HCT116 (cell line): ENCODE measurements at regions not wholly inside any gene's neighbourhood (a gene's known extent, or its start where the extent isn't known, plus 50 kb on each side); places are given as distances from the start of the nearest gene placed in this dataset.

ENCODE experiments used
- ATAC-seq: fragments of 200-7000 bp; cut with Tn5 transposase; 2 replicates; pipeline ENCODE4 v1.9.1; 2020; ENCODE audit warnings: mild to moderate bottlenecking, moderate library complexity
- BruUV-seq: library from RNA; stranded (reverse); fragments of 400-500 nt; replicated peaks from 2 replicates; lab custom pipeline; 2021; lab: Mats Ljungman, UMichigan
- CTCF ChIA-PET: fragments of 300-600 bp; sonication (Branson Sonifier 250); formaldehyde crosslinking; loops from one replicate; lab custom pipeline; 2021; ENCODE audit warnings: antibody characterized with exemption; lab: Charles Lee
- POLR2A ChIA-PET: fragments of 300-600, 350-600 bp; sonication (Branson Sonifier 250); formaldehyde crosslinking; loops from one replicate; lab custom pipeline; 2021; ENCODE audit warnings: antibody characterized with exemption; lab: Charles Lee
- RAD21 ChIA-PET, 2 experiments: fragments of 300-600 bp; sonication (Branson Sonifier 250); formaldehyde crosslinking; loops; one replicate each; lab custom pipeline; 2023; ENCODE audit warnings: low total read pairs in 2 of 2; ENCODE audit not compliant: uncharacterized antibody in 2 of 2, unreplicated experiment in 2 of 2, low non-redundant PET in 1 of 2; lab: Charles Lee
- DNase-seq: peaks from one replicate; pipeline ENCODE4 v3.0.0-alpha.2; 2010; ENCODE audit warnings: low read depth, low spot score
- H2AFZ ChIP-seq: fragments of 200-600 bp; shearing (Covaris generic), sonication (generic); 2 replicates; pipeline ENCODE4 v1.6.1; 2017; ENCODE audit warnings: low read depth, mixed run types, mixed read lengths, antibody characterized with exemption, low read length; ENCODE audit not compliant: poor library complexity, severe bottlenecking
- H3K27ac ChIP-seq: 2 replicates; pipeline ENCODE4 v1.5.1; 2012; ENCODE audit warnings: low read depth, low read length
- H3K27me3 ChIP-seq: fragments of 200-600 bp; sonication (generic); 2 replicates; pipeline ENCODE4 v1.6.1; 2016; ENCODE audit warnings: mixed run types, low read length, mixed read lengths; ENCODE audit not compliant: insufficient read depth
- H3K36me3 ChIP-seq, 2 experiments: fragments of 200-500 bp in 1 of 2; fragments of 200-600 bp in 1 of 2; sonication (Bioruptor generic) in 1 of 2; sonication (generic) in 1 of 2; 2 replicates each; pipeline versions ENCODE4 v1.5.1 to v1.6.1; 2014 to 2016; ENCODE audit warnings: low read length in 2 of 2, inconsistent platforms in 1 of 2, mixed read lengths in 1 of 2, mixed run types in 1 of 2; ENCODE audit not compliant: insufficient read depth in 2 of 2, control insufficient read depth in 1 of 2
- H3K4me1 ChIP-seq, 2 experiments: fragments of 200-600 bp in 1 of 2; sonication (generic) in 1 of 2; 2 replicates each; pipeline versions ENCODE4 v1.5.1 to v1.6.1; 2012 to 2017; ENCODE audit warnings: low read length in 2 of 2, inconsistent platforms in 1 of 2, mild to moderate bottlenecking in 1 of 2, mixed read lengths in 1 of 2, mixed run types in 1 of 2, moderate library complexity in 1 of 2; ENCODE audit not compliant: insufficient read depth in 2 of 2, control insufficient read depth in 1 of 2
- H3K4me2 ChIP-seq: fragments of 200-600 bp; sonication (generic); 2 replicates; pipeline ENCODE4 v1.6.1; 2017; ENCODE audit warnings: mixed run types, low read length, mixed read lengths
- H3K4me3 ChIP-seq, 2 experiments: fragments of 200-600 bp in 1 of 2; sonication (generic) in 1 of 2; replicated peaks in 1 of 2; 2 replicates each; pipeline ENCODE4 v1.5.1; 2011 to 2016; ENCODE audit warnings: low read length in 2 of 2, control low read depth in 1 of 2, low read depth in 1 of 2, mild to moderate bottlenecking in 1 of 2, mixed read lengths in 1 of 2, mixed run types in 1 of 2
- H3K79me2 ChIP-seq: fragments of 200-600 bp; sonication (generic); 2 replicates; pipeline ENCODE4 v1.6.1; 2017; ENCODE audit warnings: mild to moderate bottlenecking, mixed run types, low read length, moderate library complexity, mixed read lengths; ENCODE audit not compliant: insufficient read depth
- H3K9ac ChIP-seq: fragments of 200-600 bp; sonication (generic); 2 replicates; pipeline ENCODE4 v1.6.1; 2016; ENCODE audit warnings: low read length, mixed read lengths
- H3K9me2 ChIP-seq: fragments of 200-600 bp; sonication (generic), shearing (Covaris generic); 2 replicates; pipeline ENCODE4 v1.6.1; 2017; ENCODE audit warnings: mixed run types, mild to moderate bottlenecking, moderate library complexity; ENCODE audit not compliant: insufficient read depth
- H3K9me3 ChIP-seq, 2 experiments: fragments of 200-500 bp in 1 of 2; fragments of 200-600 bp in 1 of 2; sonication (Bioruptor generic) in 1 of 2; sonication (generic) in 1 of 2; 2 replicates each; pipeline ENCODE4 v1.6.1; 2014 to 2017; ENCODE audit warnings: low read length in 2 of 2, mixed read lengths in 2 of 2, inconsistent platforms in 1 of 2, low read depth in 1 of 2, mild to moderate bottlenecking in 1 of 2, mixed run types in 1 of 2, moderate library complexity in 1 of 2; ENCODE audit not compliant: control insufficient read depth in 1 of 2, insufficient read depth in 1 of 2
- H4K20me1 ChIP-seq: fragments of 200-600 bp; sonication (generic), shearing (Covaris generic); 2 replicates; pipeline ENCODE4 v1.6.1; 2017; ENCODE audit warnings: mixed run types, mild to moderate bottlenecking, moderate library complexity; ENCODE audit not compliant: insufficient read depth
- ATF3 ChIP-seq: IDR thresholded peaks from 2 replicates; pipeline ENCODE4 v1.6.1; 2012
- CBX3 ChIP-seq: IDR thresholded peaks from 2 replicates; pipeline ENCODE4 v1.6.1; 2012; ENCODE audit warnings: low read depth
- CTCF ChIP-seq, 3 experiments: fragments of 200-600 bp in 1 of 3; sonication (generic) in 1 of 3; IDR thresholded peaks in 2 of 3; conservative IDR thresholded peaks in 1 of 3; 2 replicates each; pipeline ENCODE4 v1.5.1; 2012 to 2017; ENCODE audit warnings: low read depth in 2 of 3, low read length in 2 of 3, antibody characterized with exemption in 1 of 3, borderline replicate concordance in 1 of 3, control low read depth in 1 of 3, mild to moderate bottlenecking in 1 of 3, mixed read lengths in 1 of 3, mixed run types in 1 of 3, moderate library complexity in 1 of 3; ENCODE audit not compliant: insufficient read depth in 1 of 3
- EGR1 ChIP-seq: IDR thresholded peaks from 2 replicates; pipeline ENCODE4 v1.6.1; 2012; ENCODE audit warnings: low read depth
- EZH2 ChIP-seq: fragments of 200-600 bp; sonication (generic); IDR thresholded peaks from 2 replicates; pipeline ENCODE4 v1.6.1; 2017; ENCODE audit warnings: antibody characterized with exemption, mixed run types
- EZH2phosphoT487 ChIP-seq: fragments of 200-600 bp; IDR thresholded peaks from 2 replicates; pipeline ENCODE4 v1.6.1; 2018; ENCODE audit warnings: antibody characterized with exemption, borderline replicate concordance
- FOSL1 ChIP-seq: IDR thresholded peaks from 2 replicates; pipeline ENCODE4 v1.6.1; 2012; ENCODE audit warnings: low read depth
- JUND ChIP-seq: IDR thresholded peaks from 2 replicates; pipeline ENCODE4 v1.6.1; 2012
- MAX ChIP-seq: IDR thresholded peaks from 2 replicates; pipeline ENCODE4 v1.6.1; 2012
- POLR2A ChIP-seq: IDR thresholded peaks from 2 replicates; pipeline ENCODE4 v1.7.0; 2011; ENCODE audit warnings: borderline replicate concordance; ENCODE audit not compliant: insufficient read depth, insufficient read length; ENCODE audit errors: extremely low read depth
- POLR2AphosphoS5 ChIP-seq: IDR thresholded peaks from 2 replicates; pipeline ENCODE4 v1.6.1; 2011; ENCODE audit warnings: mild to moderate bottlenecking, low read depth, low read length, moderate library complexity
- RAD21 ChIP-seq: IDR thresholded peaks from 2 replicates; pipeline ENCODE4 v1.6.1; 2012; ENCODE audit warnings: low read depth, mild to moderate bottlenecking
- REST ChIP-seq: IDR thresholded peaks from 2 replicates; pipeline ENCODE4 v1.6.1; 2012; ENCODE audit warnings: low read depth
- SIN3A ChIP-seq: IDR thresholded peaks from 2 replicates; pipeline ENCODE4 v1.6.1; 2012; ENCODE audit warnings: low read depth
- SP1 ChIP-seq: IDR thresholded peaks from 2 replicates; pipeline ENCODE4 v1.6.1; 2012; ENCODE audit warnings: low read depth
- SRF ChIP-seq: IDR thresholded peaks from 2 replicates; pipeline ENCODE4 v1.6.1; 2012; ENCODE audit warnings: low read depth
- YY1 ChIP-seq: IDR thresholded peaks from 2 replicates; pipeline ENCODE4 v1.6.1; 2011; ENCODE audit warnings: low read length, low read depth, moderate library complexity, mild to moderate bottlenecking; ENCODE audit not compliant: insufficient replicate concordance; ENCODE audit errors: extremely low read depth
- ZBTB33 ChIP-seq: IDR thresholded peaks from 2 replicates; pipeline ENCODE4 v1.6.1; 2011; ENCODE audit warnings: mild to moderate bottlenecking, low read length, moderate library complexity; ENCODE audit not compliant: insufficient replicate concordance; ENCODE audit errors: extremely low read depth
- intact Hi-C: fragments of 100-400 bp; cut with micrococcal nuclease; formaldehyde crosslinking; loops from 2 replicates; pipeline ENCODE4 v1.10.0; 2022

- H3K79me2 ChIP-seq, result no peaks in the 10 kb centered on the region
- intact Hi-C loops, result no loop called here
- POLR2A ChIA-PET, result no interaction called here
- no TSS peak for BruUV-seq
- RAD21 ChIA-PET, result no interaction called here
- no peaks in the 10 kb centered on the region for H3K27me3 ChIP-seq
- no peak overlapping the region for H3K27ac ChIP-seq
- H3K4me3 ChIP-seq, result no peak overlapping the region
- DNase-seq (no peak), ATAC-seq (no peak)
- H3K9me2 ChIP-seq, result no peaks in the 10 kb centered on the region
- no peak overlapping the region for H3K4me2 ChIP-seq
- no peaks in the 10 kb centered on the region for H3K4me1 ChIP-seq
- no peaks in the 10 kb centered on the region for H3K9me3 ChIP-seq
- H4K20me1 ChIP-seq, result no peaks in the 10 kb centered on the region
- H2AFZ ChIP-seq, result no peak overlapping the region
- CTCF ChIA-PET, result no interaction called here
- no peaks in the 10 kb centered on the region for H3K36me3 ChIP-seq
- TF ChIP-seq SIN3A (no peak), RAD21 (no peak), EZH2 (no peak), CBX3 (no peak), SRF (no peak), YY1 (no peak), JUND (no peak), FOSL1 (no peak), EZH2phosphoT487 (no peak), ATF3 (no peak), SP1 (no peak), CTCF (IDR thresholded peaks at IDR 0.05 in 2 of 3, conservative IDR thresholded peaks at IDR 0.05 in 1 of 3; ENCODE audit: borderline replicate concordance in 1 of 3, insufficient read depth in 1 of 3, low read depth in 2 of 3, low read length in 2 of 3) (no peak), REST (no peak), POLR2AphosphoS5 (no peak), POLR2A (no peak), ZBTB33 (no peak), EGR1 (no peak), MAX (no peak)
- no peak overlapping the region for H3K9ac ChIP-seq
Observed at GRCh38 chr5:159673538-159673937, 242.7 kb upstream of the ADRA1B start.
